ENCODE measurements at regions not wholly inside any gene's neighbourhood (a gene's known extent, or its start where the extent isn't known, plus 50 kb on each side); places are given as distances from the start of the nearest gene placed in this dataset.

DNA sequence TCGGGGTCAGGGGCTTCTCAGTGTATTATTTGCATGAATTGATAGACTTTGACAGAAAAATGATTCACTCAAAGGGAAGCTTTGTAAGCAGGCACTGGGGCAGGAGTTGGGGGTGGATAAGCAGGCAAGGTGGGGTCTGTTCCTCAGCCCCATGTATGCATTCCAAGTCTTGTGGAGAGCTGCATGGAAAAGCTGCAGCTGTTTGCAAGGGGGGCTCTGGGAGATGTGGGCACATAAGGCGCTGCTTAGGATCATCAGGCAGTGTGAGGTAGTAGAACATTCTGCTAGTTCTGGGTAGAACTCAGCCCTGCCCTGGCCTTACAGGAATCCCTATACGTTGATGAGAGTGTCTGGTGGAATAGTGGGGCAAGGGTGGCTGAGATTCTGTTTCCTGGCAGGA, 154.2 kb upstream of the LRIG1 start:
- TF ChIP-seq, protein P1, sequence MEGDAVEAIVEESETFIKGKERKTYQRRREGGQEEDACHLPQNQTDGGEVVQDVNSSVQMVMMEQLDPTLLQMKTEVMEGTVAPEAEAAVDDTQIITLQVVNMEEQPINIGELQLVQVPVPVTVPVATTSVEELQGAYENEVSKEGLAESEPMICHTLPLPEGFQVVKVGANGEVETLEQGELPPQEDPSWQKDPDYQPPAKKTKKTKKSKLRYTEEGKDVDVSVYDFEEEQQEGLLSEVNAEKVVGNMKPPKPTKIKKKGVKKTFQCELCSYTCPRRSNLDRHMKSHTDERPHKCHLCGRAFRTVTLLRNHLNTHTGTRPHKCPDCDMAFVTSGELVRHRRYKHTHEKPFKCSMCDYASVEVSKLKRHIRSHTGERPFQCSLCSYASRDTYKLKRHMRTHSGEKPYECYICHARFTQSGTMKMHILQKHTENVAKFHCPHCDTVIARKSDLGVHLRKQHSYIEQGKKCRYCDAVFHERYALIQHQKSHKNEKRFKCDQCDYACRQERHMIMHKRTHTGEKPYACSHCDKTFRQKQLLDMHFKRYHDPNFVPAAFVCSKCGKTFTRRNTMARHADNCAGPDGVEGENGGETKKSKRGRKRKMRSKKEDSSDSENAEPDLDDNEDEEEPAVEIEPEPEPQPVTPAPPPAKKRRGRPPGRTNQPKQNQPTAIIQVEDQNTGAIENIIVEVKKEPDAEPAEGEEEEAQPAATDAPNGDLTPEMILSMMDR (conservative IDR thresholded peaks at IDR 0.05; ENCODE audit: low read depth, low read length): no peak
- no peak for TF ChIP-seq EZH2 (IDR thresholded peaks at IDR 0.05; ENCODE audit: borderline replicate concordance, low read depth, low read length, poor library complexity, severe bottlenecking)
